ENCODE measurements at regions not wholly inside any gene's neighbourhood (a gene's known extent, or its start where the extent isn't known, plus 50 kb on each side); places are given as distances from the start of the nearest gene placed in this dataset.

DNA sequence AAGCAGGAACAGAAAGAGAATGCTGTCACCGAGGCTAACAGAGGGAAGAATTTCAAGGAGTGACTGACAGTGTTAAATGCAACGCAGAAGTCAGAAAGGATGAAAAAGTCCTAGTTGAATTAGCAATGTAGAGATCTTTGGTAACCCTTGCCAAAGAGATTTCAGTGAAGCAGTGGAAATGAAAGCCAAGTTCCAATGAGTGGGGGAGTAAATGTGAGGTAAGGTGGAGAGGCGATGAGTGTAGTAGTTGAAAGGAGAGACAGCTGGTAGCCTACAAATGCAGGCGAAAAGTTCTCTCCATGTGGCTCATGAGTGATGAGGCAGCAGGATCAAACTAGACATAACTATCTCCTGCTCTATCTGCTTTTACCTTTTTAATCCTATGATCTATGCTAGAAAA lies 74.6 kb upstream of the IPO9 start:
- no peak for DNase-seq

DNA sequence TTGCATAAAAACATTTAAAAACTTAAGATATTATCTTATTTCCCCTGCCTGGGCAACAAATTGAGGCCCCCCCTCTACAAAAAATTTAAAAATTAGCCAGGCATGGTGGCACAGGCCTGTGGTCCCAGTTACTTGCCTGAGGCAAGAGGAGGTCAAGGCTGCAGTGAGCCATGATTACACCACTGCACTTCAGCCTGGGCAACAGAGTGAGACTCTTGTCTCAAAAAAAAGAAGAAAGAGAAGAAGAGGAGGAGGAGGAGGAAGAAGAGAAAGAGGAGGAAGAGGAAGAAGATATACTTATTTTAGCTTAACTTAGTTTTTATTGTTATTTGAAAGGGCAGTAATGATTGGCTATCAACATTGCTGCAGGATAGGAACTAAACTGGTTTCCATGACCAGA lies 73.8 kb upstream of the IPO9 start:
- no peak for DNase-seq

DNA sequence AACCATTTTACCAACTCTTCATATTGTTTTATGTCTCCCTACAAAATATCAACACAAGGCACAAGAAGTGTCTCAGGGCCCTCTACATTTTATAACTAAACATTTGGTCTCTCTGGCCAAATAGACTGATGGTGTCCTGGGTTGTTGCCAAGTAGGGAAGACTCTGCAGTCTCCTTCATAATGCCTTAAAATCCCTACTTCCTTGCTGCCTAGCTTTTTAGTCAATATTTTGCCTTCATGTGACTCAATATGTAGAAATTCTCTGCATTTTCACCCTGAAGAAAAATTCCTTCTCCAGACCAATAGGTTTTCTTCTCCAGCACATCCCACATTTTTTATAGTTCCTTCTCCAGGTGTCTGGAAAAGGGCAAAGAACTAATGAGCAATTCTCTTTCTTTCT lies 72.6 kb upstream of the IPO9 start:
- DNase-seq: no peak

DNA sequence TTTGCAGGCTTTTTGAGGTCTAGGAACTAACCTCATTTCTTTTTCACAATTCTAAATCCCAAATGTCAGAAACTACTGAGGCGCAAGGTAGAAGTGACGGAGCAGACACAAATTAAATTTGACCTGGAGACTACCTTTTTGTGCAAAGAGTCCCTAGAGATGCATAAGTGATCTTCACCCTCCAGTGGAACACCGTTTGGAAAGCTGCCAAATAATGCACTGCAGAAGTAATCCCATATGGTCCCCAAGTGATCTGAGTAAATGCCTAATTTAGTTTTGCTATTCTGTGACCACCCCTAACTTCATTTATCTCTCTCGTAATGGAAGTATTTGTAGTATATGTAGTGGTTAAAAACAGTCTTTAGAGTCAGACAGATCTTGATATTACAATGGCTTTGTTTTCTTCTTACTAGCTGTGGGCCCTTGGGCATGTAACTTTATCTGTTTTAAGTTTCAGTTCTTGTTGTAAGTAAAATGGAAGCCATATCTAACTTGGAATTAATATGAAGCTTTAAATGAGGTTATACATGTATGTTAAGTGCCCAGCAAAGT lies 70.4 kb upstream of the IPO9 start:
- DNase-seq: no peak

DNA sequence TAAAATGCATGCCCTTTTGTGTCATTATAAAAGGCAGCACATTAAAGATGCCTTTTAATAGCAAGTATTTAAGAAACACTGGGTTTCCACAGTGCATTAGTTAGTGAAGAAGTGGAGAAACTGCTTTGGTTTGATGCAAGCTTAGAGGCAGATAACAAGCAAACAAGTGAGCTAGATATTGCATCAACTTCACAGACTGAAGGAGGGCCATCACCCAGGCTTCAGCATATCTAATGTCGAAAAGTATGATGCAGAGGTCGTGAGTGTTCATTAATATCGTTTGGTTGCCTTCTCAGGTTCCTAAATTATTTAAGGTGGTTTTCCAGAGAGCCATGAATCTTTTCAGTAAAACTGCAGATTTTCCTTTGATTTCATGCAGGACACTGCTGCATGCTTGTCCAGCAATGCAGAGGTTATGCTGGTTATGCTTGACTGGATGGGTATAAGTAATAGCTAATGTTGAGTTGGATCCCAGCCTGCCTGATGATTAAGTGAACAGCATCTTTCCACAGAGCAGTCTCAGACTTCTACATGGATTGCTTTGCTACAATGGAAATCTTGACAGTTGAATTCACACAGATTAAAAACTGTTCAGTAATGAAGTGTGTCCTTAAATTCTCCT lies 69.7 kb upstream of the IPO9 start:
- no peak for DNase-seq

DNA sequence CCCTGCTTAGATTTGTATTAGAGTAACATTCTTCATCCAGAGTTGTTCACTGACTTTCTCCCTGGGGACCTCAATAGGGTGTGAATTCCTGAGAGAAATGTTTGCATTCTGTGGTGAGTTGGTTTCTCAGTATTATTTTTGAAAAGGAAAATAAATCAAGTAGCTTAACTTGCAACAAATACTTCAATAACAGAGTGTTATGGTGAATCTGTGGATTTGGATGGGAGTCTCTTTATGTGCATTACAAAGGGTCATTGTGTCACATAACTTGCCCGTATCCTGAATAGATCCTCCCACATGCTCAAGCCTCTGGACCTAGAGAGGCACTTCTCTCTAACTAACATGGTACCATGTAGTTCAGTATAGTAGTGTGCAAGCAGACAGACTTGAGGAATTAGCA lies 68.4 kb upstream of the IPO9 start:
- no peak for DNase-seq

DNA sequence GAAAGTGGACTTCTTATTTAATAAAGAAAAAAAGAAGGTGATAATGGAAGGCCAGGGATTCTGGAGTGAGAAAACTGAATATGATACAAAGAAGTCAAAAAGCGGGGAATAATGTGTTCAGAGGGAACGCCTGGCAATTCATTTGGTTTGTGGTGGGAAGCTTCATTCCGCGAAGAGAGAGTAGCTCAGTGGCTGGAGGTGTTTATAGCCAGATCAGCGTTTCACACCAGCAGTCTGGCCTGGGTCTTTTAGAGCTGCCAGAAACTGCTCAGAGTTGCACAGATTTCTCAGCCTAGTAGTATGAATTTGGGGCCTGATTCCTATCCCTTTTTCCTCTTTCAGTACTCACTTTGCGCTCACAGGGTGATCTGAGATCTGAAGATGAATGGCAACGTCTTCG lies 67.8 kb upstream of the IPO9 start:
- no peak for DNase-seq

DNA sequence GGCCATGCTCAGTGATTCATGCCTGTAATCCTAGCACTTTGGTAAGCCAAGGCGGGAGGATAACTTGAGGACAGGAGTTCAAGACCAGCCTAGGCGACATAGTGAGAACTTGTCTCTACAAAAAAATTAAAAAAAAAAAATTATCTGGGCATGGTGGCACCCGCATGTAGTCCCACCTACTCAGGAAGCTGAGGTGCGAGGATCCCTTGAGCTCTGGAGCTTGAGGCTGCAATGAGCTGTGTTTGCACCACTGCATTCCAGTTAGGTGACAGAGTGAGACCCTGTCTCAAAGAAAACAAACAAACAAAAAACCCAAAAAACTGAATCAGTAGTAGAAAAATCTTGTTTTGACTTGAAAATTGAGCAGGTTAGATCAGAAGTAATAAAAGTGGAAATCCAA lies 67.1 kb upstream of the IPO9 start:
- no peak for DNase-seq

DNA sequence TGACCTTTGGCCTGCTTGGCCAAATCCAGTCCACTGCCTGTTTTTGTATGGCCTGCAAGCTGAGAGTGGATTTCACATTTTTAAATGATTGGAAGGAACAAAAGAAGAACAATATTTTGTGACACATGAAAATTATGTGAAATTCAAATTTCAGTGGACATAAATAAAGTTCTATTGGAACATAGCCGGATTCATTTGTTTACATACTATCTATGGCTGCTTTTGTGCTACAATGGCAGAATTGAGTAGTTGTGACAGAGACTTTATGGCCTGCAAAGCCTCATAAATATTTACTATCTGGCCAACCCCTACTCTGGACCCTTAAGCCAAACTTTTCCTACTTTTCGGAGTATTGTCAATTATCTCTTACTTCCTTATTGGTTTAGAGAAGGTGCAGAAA lies 66.6 kb upstream of the IPO9 start:
- DNase-seq: no peak

DNA sequence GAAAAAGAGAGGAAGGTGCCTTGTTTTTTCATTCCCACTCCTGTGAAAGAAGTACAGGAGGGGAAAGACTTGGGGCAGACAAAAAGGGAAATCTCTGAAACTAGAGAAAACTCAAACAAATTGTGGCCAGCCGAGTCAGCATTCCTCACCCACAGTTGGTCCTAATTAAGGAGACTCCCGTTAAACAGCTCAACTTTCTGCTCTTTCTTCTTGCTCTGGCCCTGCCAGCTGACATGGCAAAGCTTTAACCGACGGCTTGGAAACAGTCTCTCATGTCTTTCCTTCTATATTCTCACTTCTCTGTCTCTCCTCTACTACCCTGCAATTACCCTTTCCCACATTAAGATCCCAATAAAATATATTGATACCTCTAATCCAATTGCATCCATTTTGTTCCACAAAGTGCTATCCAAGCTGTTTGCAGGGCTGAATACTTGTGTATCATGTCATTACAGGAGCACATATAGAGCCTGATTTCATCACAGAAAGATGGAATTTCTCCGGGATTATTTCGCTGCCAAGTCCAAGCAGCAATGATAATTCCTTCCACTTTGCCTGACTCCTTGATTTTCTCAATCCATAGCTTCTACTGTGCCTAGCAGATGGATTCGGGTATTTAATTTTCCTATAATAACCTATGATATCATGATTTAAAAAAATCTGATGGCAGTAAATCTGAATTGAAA lies 65.4 kb upstream of the IPO9 start:
- no peak for DNase-seq

DNA sequence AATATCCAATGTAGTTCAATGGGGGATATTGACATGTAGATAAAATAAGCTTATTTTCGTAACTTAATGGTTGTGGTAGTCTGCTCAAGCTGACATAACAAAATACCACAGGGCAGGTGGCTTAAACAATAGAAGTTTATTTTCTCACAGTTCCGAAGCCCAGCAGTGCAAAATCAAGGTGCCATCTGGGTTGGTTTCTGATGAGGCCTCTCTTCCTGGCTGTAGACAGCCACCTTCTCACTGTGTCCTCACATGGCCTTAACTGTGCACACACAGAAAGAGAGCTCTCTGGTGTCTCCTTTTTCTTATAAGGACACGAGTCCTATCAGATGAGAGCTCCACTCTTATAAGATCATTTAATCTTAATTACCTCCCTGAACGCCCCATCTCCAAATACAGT lies 64.8 kb upstream of the IPO9 start:
- DNase-seq: no peak

DNA sequence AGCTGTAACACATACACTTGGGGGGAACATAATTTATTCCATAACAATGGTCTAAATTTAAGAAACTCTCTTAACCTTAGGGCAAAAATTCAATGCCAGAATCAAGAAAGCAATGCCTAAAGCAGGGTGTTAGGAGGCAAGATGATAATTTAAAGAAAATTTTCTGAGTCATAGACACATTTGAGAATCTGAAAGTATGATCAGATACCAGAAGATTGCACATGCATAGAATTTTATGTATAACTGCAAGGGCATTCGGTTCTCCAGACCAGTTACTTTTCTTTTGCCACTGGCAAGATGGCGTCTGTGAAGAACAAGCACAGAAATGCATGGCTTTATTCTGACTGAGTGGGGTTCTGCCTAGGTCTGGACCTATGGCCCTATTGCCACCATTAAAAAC lies 64.4 kb upstream of the IPO9 start:
- no peak for DNase-seq

DNA sequence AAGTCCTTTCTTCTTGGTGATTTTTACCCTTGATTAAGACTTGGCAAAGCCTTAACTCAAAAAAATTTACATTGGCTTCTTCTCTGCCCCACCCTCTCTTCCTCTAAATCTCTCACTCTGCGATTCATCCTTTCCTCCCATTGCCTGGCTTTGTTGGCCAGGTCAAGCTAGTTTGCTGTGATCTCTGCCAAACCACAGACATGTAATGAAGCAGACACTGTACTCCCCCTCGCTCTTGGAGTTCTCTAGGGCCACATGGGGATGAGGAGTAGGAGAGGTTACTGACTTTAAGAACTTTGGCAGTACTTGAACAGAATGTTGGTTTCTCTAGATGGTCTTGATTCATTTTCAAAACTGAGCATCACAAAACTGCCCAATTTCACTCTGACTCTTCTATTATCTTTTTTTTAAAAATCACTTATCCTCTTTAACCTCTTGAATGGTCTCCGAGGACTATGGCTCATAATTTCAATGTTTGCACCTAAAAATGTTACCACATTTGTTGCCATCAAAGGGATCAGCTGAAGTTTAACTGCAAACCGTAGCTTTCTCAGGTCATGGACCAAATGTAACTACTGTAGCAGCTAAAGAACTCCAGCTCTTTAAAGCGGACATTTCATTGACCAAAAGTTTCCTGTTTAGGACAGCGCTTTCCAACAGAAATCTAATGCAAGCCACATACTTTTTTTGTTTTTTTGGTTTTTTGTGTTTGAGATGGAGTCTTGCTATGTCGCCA lies 62.7 kb upstream of the IPO9 start:
- no peak for DNase-seq

DNA sequence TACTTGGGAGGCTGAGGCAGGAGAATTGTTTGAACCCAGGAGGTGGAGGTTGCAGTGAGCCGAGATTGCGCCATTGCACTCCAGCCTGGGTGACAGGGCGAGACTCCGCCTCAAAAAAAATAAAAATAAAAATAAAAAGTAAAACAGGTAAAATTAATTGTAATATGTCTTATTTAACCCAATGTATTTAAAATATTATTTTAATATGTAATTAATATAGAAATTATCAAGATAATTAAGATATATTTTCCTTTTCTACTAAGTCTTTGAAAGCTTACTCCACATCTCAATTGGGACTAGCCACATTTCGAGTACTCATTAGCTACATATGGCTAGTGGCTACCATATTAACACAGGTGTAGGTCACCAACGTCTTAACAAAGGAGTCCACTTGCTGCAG lies 61.6 kb upstream of the IPO9 start:
- DNase-seq: no peak

DNA sequence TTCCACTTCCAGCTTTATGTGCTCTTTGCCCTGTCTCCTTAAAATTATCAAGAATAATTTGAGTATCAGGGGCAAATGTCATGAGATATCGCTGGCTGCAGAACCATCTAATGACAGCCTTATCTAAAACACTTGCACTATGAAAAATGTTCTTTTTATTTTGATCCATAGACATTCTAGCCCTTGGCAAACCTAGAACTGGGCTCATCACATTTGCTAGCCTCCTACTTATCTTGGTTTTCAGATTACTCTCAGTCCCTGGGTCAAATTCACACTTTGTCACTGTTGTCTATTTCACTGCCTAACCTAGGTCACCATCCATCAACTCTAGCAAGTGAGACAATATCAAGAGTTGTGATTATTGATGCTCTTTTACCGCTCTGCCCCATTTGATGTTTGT lies 59.9 kb upstream of the IPO9 start:
- DNase-seq: no peak

DNA sequence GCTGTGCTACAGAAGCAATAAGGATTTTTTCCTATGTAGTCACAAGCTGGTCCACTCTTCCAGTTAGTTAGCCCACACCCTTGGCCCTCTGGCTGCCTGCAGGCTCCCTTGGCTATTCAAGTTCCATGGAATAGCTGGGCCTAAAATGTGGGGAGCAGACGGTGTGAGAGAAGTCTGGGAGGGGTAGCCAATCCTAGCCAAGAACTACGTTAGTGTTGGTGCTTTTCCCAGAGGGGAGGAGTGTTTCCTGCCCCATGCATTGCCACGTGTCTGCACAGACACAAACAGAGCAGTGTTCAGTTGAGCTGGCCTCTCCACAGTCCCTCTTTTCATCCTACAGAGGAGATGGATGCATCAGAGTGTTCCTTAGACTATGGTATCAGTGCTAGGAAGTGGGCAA lies 59.0 kb upstream of the IPO9 start:
- no peak for DNase-seq

DNA sequence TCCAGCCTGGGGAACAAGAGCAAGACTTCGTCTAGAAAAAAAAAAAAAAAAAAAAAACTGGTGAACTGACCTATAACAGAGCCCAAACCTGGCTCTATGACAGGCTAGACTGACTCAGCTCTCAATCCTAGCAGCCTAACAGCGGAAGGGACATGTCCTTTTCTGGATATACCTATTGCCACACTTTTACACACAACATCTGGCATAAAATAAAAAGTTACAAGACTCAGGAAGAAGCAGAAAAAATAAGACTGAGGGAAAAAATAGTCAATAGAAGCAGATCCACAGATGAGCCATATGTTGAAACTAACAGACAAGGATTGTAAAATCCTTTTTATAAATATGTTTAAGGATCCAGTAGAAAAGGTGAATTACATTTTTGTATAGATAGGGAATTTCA lies 57.5 kb upstream of the IPO9 start:
- no peak for DNase-seq

DNA sequence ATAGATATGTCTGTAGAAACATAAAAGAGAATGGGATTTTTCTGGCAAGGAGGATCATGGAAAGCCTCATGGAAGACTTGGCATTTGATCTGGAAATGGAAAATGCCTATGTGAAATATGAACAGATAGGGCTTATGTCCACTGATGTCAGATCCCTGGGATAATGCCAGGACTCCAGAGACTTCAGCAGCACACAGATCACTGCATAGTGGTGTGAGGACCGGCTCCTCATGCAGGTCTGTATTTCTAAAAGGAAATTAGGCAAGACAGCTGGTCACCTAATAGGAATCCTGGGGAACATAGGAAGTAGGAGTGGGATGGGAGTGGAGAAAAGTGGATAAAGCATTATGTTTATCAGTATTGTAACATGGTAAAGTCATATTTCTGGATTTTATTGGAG lies 56.8 kb upstream of the IPO9 start:
- no peak for DNase-seq

DNA sequence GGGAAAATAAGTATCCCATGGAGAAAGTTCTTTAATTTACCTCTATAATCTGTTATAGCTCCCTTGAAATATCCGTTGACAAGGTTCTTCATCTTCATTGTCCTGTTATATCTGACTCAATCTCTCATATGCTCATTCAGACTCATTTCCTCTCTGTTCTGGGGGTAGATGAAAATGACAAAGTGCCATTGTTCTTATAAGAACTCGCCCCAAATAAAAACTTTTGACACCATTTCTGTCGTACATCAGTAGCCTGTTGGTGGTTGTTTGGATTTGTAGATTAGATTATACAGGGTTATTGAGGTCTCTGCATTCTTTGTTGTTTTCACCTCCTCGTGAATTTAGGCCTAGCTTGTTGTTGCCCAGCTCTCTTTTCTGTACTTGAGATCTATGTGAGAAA lies 55.2 kb upstream of the IPO9 start:
- no peak for DNase-seq

DNA sequence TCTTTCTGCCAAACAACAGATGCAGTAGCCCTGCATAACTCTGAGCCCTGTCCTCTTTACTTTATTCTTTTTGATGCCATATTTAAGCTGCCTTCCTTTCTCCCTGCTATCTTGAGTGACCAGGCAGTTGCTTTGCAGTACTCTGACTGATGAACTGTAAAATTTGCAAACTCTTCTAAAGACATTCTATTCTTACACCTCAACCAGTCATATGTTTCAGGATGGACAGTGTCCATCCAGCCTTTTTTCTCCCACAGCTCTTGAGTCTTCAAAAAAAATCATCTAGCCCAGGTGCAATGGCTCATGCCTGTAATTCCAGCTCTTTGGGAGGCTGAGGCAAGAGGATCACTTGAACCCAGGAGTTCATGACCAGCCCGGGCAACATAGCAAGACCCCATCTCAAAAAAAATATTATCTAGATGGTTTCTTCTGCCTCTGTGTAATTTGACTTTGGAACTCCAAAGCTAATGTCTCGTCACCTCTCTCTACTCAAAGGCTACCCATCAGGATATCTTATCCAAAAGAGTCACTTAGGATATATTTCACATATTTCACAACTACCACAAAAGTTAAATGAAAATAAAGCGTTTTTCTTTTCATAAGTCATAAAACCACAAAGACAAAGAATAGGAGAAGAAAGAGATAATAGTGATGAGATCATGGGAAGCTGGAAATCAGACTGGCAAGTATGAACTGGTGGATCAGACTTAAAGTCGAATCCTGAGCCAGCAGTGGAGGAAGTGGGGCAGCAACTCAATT lies 54.6 kb upstream of the IPO9 start:
- no peak for DNase-seq

DNA sequence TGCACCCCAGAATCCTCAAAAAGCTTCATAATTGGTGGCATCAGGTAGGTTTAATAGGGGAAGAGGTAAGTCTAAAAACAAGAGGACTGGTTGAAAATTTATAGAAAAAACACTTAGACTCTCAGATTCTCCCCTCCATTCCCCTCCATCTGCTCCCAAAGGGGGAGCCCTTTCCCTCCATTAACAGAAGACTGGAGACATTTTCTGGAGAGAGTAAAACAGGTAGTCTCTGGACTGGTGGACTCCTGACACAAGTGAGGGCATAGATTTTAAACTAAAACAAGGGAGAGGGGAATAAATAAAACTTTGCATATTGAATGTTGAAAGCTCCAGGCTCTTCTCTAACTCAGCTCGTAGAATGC lies 54.0 kb upstream of the IPO9 start:
- no peak for DNase-seq

DNA sequence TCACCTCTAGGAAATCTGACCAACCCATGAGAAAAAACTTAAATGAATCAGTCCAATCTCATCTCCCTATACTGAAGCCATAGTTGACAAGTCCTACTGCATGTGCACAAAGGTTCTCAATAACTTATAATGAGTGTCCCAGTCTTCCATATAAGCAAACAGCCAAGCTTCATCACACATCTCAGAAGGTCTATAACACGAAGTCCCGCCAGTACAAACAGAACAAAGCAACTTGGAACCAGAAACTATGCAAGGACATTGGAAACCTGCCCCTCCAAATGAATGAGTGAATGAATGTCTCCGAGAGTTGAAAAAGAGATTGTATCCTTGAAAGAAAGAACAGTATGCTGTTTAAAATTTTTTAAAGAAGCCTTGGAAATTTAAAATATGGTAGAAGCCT lies 53.6 kb upstream of the IPO9 start:
- no peak for DNase-seq

DNA sequence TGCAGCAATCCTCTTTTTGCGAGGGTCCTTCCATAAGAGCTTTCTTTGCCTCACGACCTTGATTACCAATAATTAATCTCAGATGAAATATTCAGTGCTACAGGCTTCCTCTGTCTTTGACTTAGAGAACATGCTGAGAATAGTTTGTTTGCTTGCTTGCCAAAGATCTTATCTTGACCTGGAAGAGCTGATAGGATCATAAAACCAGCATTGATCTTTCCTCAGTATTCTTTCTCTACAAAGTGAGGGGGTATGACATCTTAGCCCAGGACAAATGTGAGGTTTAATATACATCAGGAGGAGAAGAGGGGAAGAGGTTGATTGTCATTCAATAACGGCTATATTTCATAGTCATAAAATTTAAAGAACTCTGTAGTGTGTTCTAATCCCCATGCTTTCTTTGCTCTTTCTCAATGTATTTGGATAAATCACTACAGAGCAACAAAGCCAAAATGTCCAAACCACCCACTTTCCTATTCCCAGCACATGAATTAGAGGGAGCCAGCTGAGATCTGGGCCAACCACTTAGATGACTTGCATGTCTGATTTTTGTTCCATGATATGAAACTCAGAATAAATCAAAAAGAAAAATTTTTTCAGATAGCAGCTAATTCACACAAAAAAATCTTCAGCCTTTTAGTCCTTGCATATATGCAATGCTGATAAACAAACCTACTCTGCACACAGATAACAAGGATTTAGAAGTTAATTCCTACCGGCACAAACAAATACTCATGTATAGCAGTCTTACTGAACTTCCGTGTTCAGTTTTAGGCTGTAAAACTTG lies 50.5 kb upstream of the IPO9 start:
- no peak for DNase-seq
